GM12873 (cell line): ENCODE measurements at regions not wholly inside any gene's neighbourhood (a gene's known extent, or its start where the extent isn't known, plus 50 kb on each side); places are given as distances from the start of the nearest gene placed in this dataset.

Experiments
- CTCF ChIP-seq: IDR thresholded peaks from 2 replicates; pipeline ENCODE4 v1.5.1; 2012; ENCODE audit warnings: low read depth, mild to moderate bottlenecking, moderate library complexity, low read length, control low read depth; ENCODE audit not compliant: insufficient read depth; ENCODE audit errors: missing control alignments

DNA sequence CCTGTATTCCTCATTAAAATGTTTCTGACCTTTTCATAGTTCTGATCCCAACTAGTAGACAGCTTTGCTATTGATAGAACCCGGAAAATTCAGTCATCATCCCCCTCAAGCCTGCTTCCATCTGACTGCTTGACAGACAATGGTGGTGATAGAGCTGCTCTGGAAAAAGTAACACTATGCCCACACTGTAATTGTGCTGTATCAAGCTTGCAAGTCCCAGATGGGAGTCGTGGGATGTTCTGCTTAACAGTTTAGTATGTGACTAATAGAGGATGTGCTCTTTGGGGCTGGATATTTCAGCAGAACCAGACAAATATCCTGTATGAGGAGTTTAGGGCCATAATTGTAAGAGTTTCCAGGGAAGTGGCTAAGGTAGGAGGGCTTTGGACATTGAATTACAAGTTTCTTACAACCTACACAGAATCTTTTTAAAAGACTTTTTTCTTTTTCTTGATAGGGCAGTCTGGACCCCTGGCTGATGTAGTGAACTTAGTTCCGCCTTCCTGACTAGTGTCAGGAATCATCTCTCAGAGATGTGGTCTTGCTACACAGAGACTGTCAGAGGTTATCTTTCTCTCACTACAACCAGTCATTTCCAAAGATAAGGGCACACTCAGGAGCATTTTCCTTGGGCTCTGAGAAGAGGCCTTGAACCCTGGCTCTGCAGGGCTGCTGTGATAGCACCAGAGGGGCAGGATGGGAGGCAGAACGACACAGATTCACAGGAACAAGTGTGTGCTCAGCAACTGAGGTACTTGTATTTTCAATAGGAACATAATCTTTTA, 158.0 kb upstream of the RBMS1 start:
- TF ChIP-seq CTCF: no peak

DNA sequence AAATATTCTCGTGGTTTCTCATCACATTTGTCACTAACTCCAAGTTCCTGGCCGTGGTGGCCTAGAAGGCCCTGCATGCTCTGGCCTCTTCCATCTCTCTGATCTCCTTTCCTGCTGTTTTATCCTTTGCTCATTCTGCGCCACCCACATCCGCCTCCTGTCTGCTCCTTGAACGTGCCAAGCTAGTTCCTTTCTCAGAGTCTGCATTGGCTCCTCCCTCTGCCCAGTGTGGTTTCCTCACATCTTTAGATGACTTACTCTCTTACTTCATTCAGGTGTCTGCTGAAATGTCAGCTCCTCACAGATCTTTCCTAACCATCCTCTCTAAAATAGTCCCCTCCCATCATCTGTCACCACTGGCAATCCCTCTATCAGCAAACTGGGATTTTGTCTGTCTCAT, 158.6 kb upstream of the RBMS1 start:
- no peak for TF ChIP-seq CTCF

- TF ChIP-seq CTCF: no peak
Observed at GRCh38 chr2:160657196-160657595, 163.6 kb upstream of the RBMS1 start.

GRCh38 chr2:160658851-160659250, 165.2 kb upstream of the RBMS1 start:
- no peak for TF ChIP-seq CTCF

DNA sequence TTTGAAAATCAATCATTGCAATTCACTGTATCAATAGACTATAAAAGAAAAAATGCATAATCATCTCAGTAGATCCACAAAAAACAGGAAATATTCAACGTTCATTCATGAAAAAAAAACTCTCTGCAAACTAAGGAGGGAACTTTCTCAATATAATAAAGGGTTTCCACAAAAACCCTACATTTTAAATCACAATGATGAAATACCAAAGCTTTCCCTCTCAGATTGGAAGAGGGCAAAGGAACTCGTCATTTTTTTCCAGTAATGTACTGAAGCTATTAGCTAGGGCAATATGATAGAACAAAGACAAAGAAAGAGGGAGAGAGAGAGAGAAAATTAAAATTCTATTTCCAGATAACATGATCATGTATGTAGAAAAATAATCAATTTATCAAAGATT, 167.1 kb upstream of the RBMS1 start:
- no peak for TF ChIP-seq CTCF

GRCh38 chr2:160664603-160665140, 171.1 kb upstream of the RBMS1 start:
- TF ChIP-seq CTCF: no peak

DNA sequence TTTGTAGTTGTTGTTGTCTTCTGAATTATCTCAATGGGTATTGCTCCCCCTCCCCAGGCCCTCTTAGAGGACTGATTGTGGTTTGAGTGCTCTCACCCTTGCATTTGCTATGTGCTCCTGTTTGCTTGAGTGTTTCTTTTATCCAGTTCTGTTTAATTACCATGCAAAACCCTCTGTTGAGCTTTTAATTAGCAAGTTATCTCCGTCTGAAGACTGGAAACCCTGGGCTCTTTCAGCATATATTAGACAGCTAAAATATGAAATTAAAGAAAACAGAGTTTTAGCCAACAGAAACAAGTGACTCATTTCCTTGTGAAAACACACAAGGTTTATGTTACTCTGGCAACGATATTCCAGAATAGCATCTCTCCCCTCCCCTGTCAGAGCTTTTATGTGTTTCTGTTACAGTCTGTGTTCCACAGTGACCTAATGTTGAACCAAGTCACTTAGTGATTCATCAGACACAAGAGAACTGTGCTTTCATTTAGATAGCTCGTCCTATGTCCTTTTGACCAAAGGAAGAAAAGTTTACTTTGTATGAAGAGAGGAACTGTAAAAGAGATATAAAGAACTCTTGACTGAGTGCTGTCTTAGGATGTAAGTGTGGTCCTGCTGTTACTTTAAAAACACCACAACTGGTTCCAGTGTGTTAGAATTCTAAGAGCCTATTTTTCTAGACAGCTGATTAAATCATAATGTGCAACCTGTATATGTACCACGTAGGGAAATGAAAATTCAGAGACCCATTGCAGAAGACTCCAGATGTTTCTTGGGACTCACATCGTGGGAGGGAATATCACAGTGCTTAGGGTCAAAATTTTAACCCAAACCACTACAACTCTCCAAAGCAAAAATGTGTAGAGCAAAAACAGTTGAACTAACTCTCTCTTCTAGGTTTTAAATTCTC, 172.8 kb upstream of the RBMS1 start:
- TF ChIP-seq CTCF: no peak
